Subcutaneous abdominal adipose tissue (tissue), 5 donors: ENCODE measurements at regions not wholly inside any gene's neighbourhood (a gene's known extent, or its start where the extent isn't known, plus 50 kb on each side); places are given as distances from the start of the nearest gene placed in this dataset.

Experiments
- H3K27ac ChIP-seq: one replicate; pipeline ENCODE4 v1.7.0; 2013; ENCODE audit warnings: low read depth, mild to moderate bottlenecking, inconsistent platforms, low read length, moderate library complexity
- H3K27me3 ChIP-seq, 5 donors: one replicate each; pipeline ENCODE4 v1.7.0; 2013; ENCODE audit warnings: low read length in 5 of 5, inconsistent platforms in 1 of 5; ENCODE audit not compliant: control insufficient read depth in 5 of 5, insufficient read depth in 4 of 5
- H3K36me3 ChIP-seq, 5 donors: one replicate each; pipeline ENCODE4 v1.7.0; 2013; ENCODE audit warnings: low read length in 5 of 5; ENCODE audit not compliant: control insufficient read depth in 5 of 5, insufficient read depth in 5 of 5
- H3K4me1 ChIP-seq, 5 donors: one replicate each; pipeline ENCODE4 v1.7.0; 2013; ENCODE audit warnings: low read length in 5 of 5, mild to moderate bottlenecking in 3 of 5, moderate library complexity in 1 of 5; ENCODE audit not compliant: control insufficient read depth in 5 of 5, insufficient read depth in 5 of 5
- H3K4me3 ChIP-seq, 5 donors: one replicate each; pipeline ENCODE4 v1.7.0; 2013; ENCODE audit warnings: low read length in 5 of 5, low read depth in 1 of 5
- H3K9ac ChIP-seq, 5 donors: one replicate each; pipeline ENCODE4 v1.7.0; 2013; ENCODE audit warnings: low read length in 5 of 5, mild to moderate bottlenecking in 4 of 5, moderate library complexity in 3 of 5
- H3K9me3 ChIP-seq, 5 donors: one replicate each; pipeline ENCODE4 v1.7.0; 2013; ENCODE audit warnings: low read length in 5 of 5; ENCODE audit not compliant: control insufficient read depth in 5 of 5
- donor health status: healthy.
- donor health status: healthy.
- donor health status: healthy.
- donor health status: healthy.
- donor health status: healthy.

DNA sequence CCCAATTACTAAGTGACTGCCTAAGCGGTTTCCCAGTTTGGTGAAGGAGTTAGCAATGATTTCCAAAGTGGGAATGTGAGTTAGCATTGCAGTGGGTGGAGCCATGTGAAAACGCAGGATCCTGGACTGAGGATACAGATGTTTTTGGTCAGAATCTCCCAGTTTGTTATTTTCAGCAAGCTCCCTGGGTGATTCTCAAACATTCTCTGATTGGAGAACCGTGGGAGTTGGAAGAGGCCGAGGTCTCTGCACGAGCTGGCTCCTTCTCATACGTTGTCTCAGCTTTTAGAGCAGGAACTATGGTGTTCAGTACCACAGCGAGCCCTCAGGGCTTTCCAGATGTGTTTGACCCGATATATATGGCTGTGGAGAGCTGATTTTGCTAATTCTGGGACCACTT is 396.5 kb upstream of the NPVF start:
- Histone ChIP-seq H3K4me1 (peaks cover 0 to 16% (median 4%) of the 10 kb centered on the region in 5 donors), H3K27ac (no peak overlapping the region), H3K9me3 (no peaks in the 10 kb centered on the region), H3K27me3 (no peaks in the 10 kb centered on the region), H3K9ac (no peak overlapping the region), H3K4me3 (no peak overlapping the region), H3K36me3 (no peaks in the 10 kb centered on the region)

DNA sequence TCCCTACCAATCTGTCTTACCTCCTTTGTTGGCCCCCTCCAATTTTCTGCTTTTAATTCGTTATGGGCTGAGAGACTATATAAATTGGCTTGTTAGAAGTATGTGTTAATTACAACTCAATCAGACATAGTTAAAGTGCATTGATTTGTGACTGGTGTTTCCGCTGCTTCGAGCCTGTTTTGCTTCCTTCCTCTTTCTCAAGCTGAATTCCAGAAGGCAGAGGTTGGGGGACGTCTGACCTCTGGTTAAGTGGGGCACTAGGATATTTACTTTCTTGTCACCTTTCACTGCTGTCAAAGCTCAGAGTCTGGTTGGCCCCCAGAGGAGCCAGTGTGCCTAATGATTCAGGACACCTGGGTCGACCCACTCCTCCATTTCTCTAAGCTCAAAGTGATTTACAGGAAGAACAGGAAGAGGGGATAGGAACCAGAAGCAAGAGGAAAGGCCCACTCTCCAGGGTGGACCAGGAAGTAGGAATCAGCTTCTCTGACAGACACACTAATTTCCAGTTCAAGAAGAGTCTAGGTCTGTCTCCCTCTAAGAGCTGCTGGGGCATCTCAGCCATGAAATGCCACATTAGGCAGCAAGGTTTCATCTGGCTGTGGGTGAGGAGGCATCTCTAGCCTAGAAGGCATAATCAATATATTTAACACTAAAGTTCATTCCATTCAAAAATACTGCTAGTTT is 397.2 kb upstream of the NPVF start:
- Histone ChIP-seq H3K36me3 (no peaks in the 10 kb centered on the region), H3K4me1 (peaks cover 0 to 15% (median 4%) of the 10 kb centered on the region in 5 donors), H3K27ac (no peak overlapping the region), H3K4me3 (no peak overlapping the region), H3K9me3 (no peaks in the 10 kb centered on the region), H3K27me3 (no peaks in the 10 kb centered on the region), H3K9ac (no peak overlapping the region)

DNA sequence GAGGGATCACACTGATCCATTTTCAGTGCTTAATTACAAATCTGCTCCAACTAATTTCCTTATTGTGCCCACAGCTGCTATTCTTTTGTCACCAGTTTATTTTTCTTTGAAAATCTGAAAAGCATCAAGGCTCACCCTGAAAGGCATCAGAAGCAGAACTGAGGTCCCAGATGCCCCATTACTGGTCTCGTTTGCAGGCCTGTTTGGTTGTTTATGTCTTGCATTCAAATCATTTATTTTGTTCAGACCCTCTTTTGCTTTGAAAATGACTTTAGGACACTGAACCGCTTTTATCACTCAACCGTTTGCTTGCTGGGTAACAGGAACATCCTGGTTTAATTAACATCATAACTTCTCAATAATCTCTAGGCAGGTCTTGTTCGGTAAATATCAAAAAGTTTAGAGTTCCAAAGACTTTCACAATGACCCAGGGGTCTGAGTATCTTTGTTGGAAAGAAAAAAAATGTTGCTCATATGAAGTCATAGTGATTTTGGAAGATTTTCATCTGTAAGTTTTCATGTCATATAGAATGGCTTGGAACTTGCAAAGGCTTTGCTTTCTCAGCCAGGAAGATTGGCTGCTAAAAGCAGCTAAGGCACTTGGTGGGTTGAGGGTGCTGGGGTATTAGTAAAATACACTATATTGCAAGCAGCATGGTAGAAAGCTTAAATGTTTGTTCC is 398.3 kb upstream of the NPVF start:
- peaks cover 0 to 10% (median 3%) of the 10 kb centered on the region in 5 donors for H3K4me1 ChIP-seq
- H3K27me3 ChIP-seq, result no peaks in the 10 kb centered on the region
- no peaks in the 10 kb centered on the region for H3K9me3 ChIP-seq
- no peak overlapping the region for H3K4me3 ChIP-seq
- no peaks in the 10 kb centered on the region for H3K36me3 ChIP-seq
- H3K9ac ChIP-seq, result no peak overlapping the region
- H3K27ac ChIP-seq, result no peak overlapping the region

DNA sequence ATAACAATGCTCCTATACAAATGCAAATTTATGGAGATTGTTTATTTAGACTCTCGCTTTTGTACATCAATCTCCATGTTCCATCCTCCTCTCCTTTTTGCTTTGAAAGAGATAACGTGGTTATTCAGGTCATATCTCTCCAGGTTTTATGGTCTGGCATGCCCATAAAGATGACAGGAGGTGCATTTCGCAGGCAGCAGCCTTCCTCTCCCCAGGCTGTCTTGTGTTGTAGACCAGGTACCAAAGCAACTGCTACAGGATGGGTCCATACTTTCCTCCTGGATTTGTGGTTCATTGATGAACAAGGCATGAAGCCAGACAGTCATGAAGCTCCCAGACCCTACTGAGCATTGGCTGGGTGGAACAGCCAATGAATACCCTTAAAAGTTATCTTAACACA is 400.2 kb upstream of the NPVF start:
- Histone ChIP-seq H3K36me3 (no peaks in the 10 kb centered on the region), H3K27ac (no peak overlapping the region), H3K4me3 (no peak overlapping the region), H3K27me3 (no peaks in the 10 kb centered on the region), H3K9ac (no peak overlapping the region), H3K9me3 (no peaks in the 10 kb centered on the region), H3K4me1 (peaks cover 0 to 10% (median 3%) of the 10 kb centered on the region in 5 donors)

DNA sequence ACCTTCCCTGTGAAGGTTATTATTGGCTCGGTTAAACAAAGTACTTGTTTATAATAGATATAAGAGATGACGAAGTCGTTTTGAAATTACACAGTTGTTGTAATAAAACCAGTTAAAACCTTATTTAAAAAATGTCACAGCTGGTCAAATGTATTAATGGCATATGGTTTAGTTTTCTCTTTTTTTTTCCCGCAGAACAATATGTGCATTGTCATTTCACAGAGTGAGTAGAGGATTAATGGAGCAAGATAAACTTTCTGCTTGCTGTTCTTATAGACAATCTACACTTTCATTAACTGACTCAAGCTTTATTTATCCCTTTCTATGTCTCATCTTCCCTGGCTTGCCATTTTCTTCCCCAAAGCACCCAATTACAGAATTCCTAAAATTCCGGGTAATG is 404.3 kb upstream of the NPVF start:
- Histone ChIP-seq H3K9me3 (no peaks in the 10 kb centered on the region), H3K9ac (no peak overlapping the region), H3K4me1 (peaks cover 0 to 9% (median 0%) of the 10 kb centered on the region in 5 donors), H3K27ac (no peak overlapping the region), H3K4me3 (no peak overlapping the region), H3K27me3 (no peaks in the 10 kb centered on the region), H3K36me3 (no peaks in the 10 kb centered on the region)

DNA sequence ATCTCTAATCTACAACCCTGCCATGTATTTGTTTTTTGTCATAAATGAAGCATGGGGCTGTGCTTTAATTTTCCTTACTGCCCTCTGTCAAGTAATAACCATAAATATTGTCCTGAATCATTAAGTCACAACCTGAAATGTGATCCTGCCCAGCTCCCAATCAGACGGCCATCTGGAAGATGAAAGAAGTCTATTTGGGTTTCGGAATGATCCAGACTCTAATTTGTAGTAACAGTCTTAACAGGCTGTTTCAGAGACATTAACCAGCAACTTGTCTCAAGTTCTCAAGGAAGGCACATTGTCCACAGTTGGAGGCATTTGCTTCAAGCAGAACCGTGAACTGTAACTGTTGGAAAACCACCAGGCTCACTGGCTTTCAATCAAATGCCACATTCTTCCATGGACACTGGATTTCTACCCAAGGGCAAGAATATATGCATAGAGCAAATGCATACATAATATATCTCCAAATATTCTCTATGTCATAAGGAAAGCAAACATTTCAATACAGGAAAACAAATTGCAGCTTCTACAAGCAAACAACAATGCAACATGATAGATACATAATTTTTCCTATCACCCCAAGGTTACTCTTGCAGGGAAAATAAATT is 405.2 kb upstream of the NPVF start:
- no peaks in the 10 kb centered on the region for H3K27me3 ChIP-seq
- H3K9ac ChIP-seq, result no peak overlapping the region
- H3K36me3 ChIP-seq, result no peaks in the 10 kb centered on the region
- peaks cover 0 to 18% (median 3%) of the 10 kb centered on the region in 5 donors for H3K4me1 ChIP-seq
- no peaks in the 10 kb centered on the region for H3K9me3 ChIP-seq
- H3K27ac ChIP-seq, result no peak overlapping the region
- no peak overlapping the region for H3K4me3 ChIP-seq

DNA sequence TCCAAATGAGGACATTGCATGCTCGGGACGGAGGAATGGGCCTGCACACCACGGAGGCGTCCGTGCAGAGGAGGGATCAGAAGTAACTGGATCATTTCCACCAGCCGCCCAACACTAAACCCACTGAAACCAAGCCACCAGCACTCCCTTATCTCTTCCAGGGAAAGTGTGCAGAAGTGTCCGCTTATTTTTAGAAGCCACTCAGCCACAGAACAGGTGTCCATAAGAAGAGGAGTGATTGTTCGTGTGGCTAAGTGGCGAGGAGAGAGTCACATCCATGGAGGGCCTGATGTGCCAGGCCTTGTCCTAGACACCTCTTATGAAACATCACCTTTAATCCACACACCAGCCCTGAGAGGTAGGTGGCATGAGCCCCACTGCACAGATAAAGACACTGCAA is 407.9 kb upstream of the NPVF start:
- Histone ChIP-seq H3K27ac (no peak overlapping the region), H3K4me1 (peaks cover 0 to 21% (median 5%) of the 10 kb centered on the region in 5 donors), H3K9ac (no peak overlapping the region), H3K36me3 (no peaks in the 10 kb centered on the region), H3K4me3 (no peak overlapping the region), H3K27me3 (no peaks in the 10 kb centered on the region), H3K9me3 (no peaks in the 10 kb centered on the region)

DNA sequence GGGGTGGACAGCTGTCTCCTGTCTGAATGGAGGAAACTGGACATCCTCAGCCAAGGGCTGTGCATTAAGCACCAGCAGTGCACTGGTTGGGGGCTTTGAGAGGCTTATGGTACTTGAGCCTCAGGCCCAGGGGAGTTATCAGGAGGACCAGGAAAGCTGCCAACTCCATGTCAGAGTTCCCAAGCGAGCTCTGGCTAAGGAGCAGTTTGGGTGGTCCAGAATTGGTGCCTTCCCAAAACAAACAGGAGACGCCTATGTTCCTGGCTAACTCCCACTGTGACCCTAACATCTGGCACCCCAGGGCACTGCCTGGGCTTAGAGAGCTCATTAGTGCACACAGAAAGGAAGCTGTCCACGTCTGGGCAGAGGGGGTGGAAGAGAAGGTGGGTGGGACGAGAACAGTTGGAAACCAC is 408.6 kb upstream of the NPVF start:
- Histone ChIP-seq H3K9ac (no peak overlapping the region), H3K27me3 (no peaks in the 10 kb centered on the region), H3K4me1 (peaks cover 0 to 21% (median 5%) of the 10 kb centered on the region in 5 donors), H3K27ac (no peak overlapping the region), H3K4me3 (no peak overlapping the region), H3K36me3 (no peaks in the 10 kb centered on the region), H3K9me3 (no peaks in the 10 kb centered on the region)

DNA sequence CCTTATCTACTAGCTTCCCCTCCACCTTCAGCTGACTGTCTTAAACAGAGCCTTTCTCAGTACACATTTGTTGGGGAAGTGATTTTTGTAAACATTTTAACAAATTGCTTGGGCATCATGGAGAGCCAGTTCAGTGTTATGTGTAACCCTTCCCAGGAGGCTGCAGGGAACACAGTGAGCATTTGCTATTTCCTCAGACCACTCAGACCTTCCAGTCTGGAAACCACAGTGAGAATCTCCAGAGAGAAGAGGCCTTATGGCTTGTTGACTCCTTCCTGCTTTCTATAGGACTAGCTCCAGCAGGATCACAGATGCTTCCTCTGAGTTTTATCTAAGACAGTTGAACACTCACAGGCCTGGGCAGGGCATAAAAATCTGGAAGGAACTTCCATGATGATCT is 409.8 kb upstream of the NPVF start:
- H3K9ac ChIP-seq, result no peak overlapping the region
- H3K36me3 ChIP-seq, result no peaks in the 10 kb centered on the region
- H3K4me1 ChIP-seq, result peaks cover 0 to 21% (median 5%) of the 10 kb centered on the region in 5 donors
- no peak overlapping the region for H3K27ac ChIP-seq
- H3K4me3 ChIP-seq, result no peak overlapping the region
- no peaks in the 10 kb centered on the region for H3K27me3 ChIP-seq
- no peaks in the 10 kb centered on the region for H3K9me3 ChIP-seq

DNA sequence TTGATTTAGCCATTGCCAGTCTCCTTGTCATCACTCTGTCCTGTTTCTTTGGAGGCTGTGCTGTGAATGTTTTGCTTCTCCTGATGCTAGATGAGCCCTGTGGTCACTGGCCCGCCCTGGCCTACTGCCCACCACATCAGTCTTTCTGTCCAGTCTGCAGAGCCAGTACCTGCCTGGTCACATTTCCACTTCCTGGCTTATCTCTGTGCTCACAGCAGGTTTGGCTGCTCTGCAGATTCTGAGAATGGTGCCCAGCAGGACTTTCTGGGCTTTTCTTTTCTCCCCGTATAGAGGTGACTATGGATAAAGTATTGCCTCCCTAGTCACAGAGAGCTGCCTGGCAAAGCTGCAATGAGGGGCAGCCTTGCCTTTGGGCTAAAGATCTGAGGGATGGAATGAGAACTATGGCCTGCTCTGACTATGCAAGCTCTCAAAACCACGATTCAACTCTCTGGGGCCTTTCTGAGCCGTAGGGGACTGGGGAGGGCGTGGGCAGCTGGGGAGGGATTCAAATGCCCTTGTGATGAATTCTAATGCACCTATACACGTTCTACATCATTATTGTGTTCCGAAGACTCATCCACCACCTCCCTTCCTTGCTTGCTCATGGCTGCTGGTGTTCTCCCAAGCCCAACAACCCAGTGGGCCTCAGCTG is 410.4 kb upstream of the NPVF start:
- no peak overlapping the region for H3K27ac ChIP-seq

More for the DNA sequence above, 410.4 kb upstream of the NPVF start:
- Histone ChIP-seq H3K9me3 (no peaks in the 10 kb centered on the region), H3K27me3 (no peaks in the 10 kb centered on the region), H3K9ac (no peak overlapping the region), H3K36me3 (no peaks in the 10 kb centered on the region), H3K4me3 (no peak overlapping the region), H3K4me1 (peaks cover 0 to 21% (median 10%) of the 10 kb centered on the region in 5 donors)
